Activated B cell treated with CpG ODN at 0.5 μM for 24 hours (primary cell): ENCODE measurements at regions not wholly inside any gene's neighbourhood (a gene's known extent, or its start where the extent isn't known, plus 50 kb on each side); places are given as distances from the start of the nearest gene placed in this dataset.
"Not testable (repeated sequence)": the region's sequence is repeated elsewhere in the genome, so short reads cannot be mapped to it uniquely, and the experiment has no call there.

Experiments
- ATAC-seq: fragments of 200-7000 bp; cut with Tn5 transposase; one replicate; pipeline ENCODE4 v1.10.0; 2021; ENCODE audit warnings: low read depth, mild to moderate bottlenecking, moderate library complexity
- CTCF ChIA-PET: fragments of 350-600 bp; sonication (Branson Sonifier 250); formaldehyde crosslinking; loops from one replicate; lab custom pipeline; 2021; ENCODE audit warnings: antibody characterized with exemption; lab: Charles Lee
- POLR2A ChIA-PET: fragments of 350-600 bp; sonication (Branson Sonifier 250); formaldehyde crosslinking; loops from one replicate; lab custom pipeline; 2021; ENCODE audit warnings: antibody characterized with exemption; lab: Charles Lee
- DNase-seq: peaks from one replicate; pipeline ENCODE4 v3.0.0; 2022
- H3K27ac Mint-ChIP-seq: one replicate; pipeline ENCODE4 v1.8.0; 2020; ENCODE audit warnings: mixed read lengths
- H3K27me3 Mint-ChIP-seq: one replicate; pipeline ENCODE4 v1.8.0; 2021; ENCODE audit warnings: mixed read lengths
- H3K36me3 Mint-ChIP-seq: one replicate; pipeline ENCODE4 v1.8.0; 2021; ENCODE audit warnings: low read depth, mixed read lengths
- H3K4me1 Mint-ChIP-seq: one replicate; pipeline ENCODE4 v1.8.0; 2021; ENCODE audit warnings: mixed read lengths
- H3K4me3 Mint-ChIP-seq: one replicate; pipeline ENCODE4 v1.8.0; 2020; ENCODE audit warnings: mild to moderate bottlenecking, mixed read lengths
- H3K9me3 Mint-ChIP-seq: one replicate; pipeline ENCODE4 v1.8.0; 2020; ENCODE audit warnings: mixed read lengths
- CTCF ChIP-seq: fragments of 200-600 bp; IDR thresholded peaks from one replicate; pipeline ENCODE4 v1.8.0; 2022; ENCODE audit warnings: antibody characterized with exemption, mild to moderate bottlenecking
- intact Hi-C: fragments of 100-400 bp; cut with micrococcal nuclease; formaldehyde crosslinking; loops from one replicate; pipeline ENCODE4 v1.15.1; 2024

- Mint-ChIP-seq H3K9me3 (no peaks in the 10 kb centered on the region), H3K27me3 (no peaks in the 10 kb centered on the region), H3K27ac (no peak overlapping the region), H3K36me3 (no peaks in the 10 kb centered on the region), H3K4me3 (no peak overlapping the region), H3K4me1 (peaks cover 6% of the 10 kb centered on the region)
- ChIA-PET POLR2A (no interaction called here), CTCF (no interaction called here)
- no peak for TF ChIP-seq CTCF
- intact Hi-C loops, result no loop called here
- no peak for DNase-seq
- ATAC-seq, result no peak
Observed at GRCh38 chrX:16067886-16068515, 55.4 kb upstream of the GRPR start.

- TF ChIP-seq CTCF, result no peak
- Mint-ChIP-seq H3K9me3 (no peaks in the 10 kb centered on the region), H3K27me3 (no peaks in the 10 kb centered on the region), H3K27ac (no peak overlapping the region), H3K4me1 (peaks cover 12% of the 10 kb centered on the region), H3K36me3 (no peaks in the 10 kb centered on the region), H3K4me3 (no peak overlapping the region)
- CTCF ChIA-PET, result no interaction called here
- DNase-seq, result no peak
- no peak for ATAC-seq
- intact Hi-C loops, result no loop called here
- POLR2A ChIA-PET, result no interaction called here
Observed at GRCh38 chrX:16063921-16064320, 59.4 kb upstream of the GRPR start.

DNA sequence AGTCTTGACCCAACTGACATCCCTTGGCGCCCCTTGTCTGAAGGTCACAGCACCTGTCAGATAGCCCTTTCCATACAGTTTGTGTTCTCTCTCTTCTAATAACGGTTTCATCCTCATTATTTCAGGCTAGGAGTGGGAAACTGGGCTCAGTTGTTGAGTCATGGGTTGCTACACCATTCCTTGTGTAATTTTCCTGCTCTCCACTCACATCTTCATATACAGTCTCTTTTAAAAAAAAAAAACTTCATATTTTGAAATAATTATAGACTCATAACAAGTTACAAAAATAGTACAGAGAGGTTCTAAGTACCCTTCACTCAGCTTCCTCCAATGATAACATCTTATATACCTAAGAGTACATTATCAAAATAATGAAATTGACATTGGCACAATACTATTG lies 60.2 kb upstream of the GRPR start:
- H3K4me1 Mint-ChIP-seq, result peaks cover 11% of the 10 kb centered on the region
- H3K36me3 Mint-ChIP-seq, result no peaks in the 10 kb centered on the region
- no peaks in the 10 kb centered on the region for H3K9me3 Mint-ChIP-seq
- ChIA-PET CTCF (no interaction called here), POLR2A (no interaction called here)
- no peak overlapping the region for H3K4me3 Mint-ChIP-seq
- DNase-seq (no peak), ATAC-seq (no peak)
- TF ChIP-seq CTCF, result no peak
- intact Hi-C loops, result no loop called here
- H3K27ac Mint-ChIP-seq, result no peak overlapping the region
- H3K27me3 Mint-ChIP-seq, result no peaks in the 10 kb centered on the region

GRCh38 chrX:16061296-16061695 lies 62.1 kb upstream of the GRPR start:
- no peaks in the 10 kb centered on the region for H3K9me3 Mint-ChIP-seq
- TF ChIP-seq CTCF, result no peak
- DNase-seq (no peak), ATAC-seq (no peak)
- peaks cover 6% of the 10 kb centered on the region for H3K4me1 Mint-ChIP-seq
- POLR2A ChIA-PET, result no interaction called here
- H3K4me3 Mint-ChIP-seq, result no peak overlapping the region
- CTCF ChIA-PET, result no interaction called here
- H3K27me3 Mint-ChIP-seq, result no peaks in the 10 kb centered on the region
- no peaks in the 10 kb centered on the region for H3K36me3 Mint-ChIP-seq
- intact Hi-C loops, result no loop called here
- no peak overlapping the region for H3K27ac Mint-ChIP-seq

- CTCF ChIA-PET, result no interaction called here
- Mint-ChIP-seq H3K36me3 (no peaks in the 10 kb centered on the region), H3K4me1 (peaks cover 6% of the 10 kb centered on the region), H3K27me3 (no peaks in the 10 kb centered on the region), H3K9me3 (no peaks in the 10 kb centered on the region), H3K4me3 (no peak overlapping the region), H3K27ac (no peak overlapping the region)
- intact Hi-C loops, result no loop called here
- ATAC-seq (no peak), DNase-seq (no peak)
- POLR2A ChIA-PET, result no interaction called here
- TF ChIP-seq CTCF, result no peak
Observed at GRCh38 chrX:16060252-16060651, 63.1 kb upstream of the GRPR start.

- not testable (repeated sequence) for ATAC-seq
Observed at GRCh38 chrX:16049126-16049525, 74.2 kb upstream of the GRPR start.

More at GRCh38 chrX:16049126-16049525, 74.2 kb upstream of the GRPR start:
- H3K27me3 Mint-ChIP-seq, DNase-seq, H3K36me3 Mint-ChIP-seq, intact Hi-C loops, H3K4me1 Mint-ChIP-seq, H3K27ac Mint-ChIP-seq, POLR2A ChIA-PET, CTCF ChIA-PET, H3K4me3 Mint-ChIP-seq, H3K9me3 Mint-ChIP-seq: not testable (repeated sequence)
